HG03378 (cell line): ENCODE measurements at regions not wholly inside any gene's neighbourhood (a gene's known extent, or its start where the extent isn't known, plus 50 kb on each side); places are given as distances from the start of the nearest gene placed in this dataset.
A peak's percentile ranks its signal among the peaks of the same experiment; 100 is the strongest.

Source experiments
- ATAC-seq: cut with Tn5 transposase; IDR thresholded peaks from one replicate; pipeline ENCODE4 v1.9.1; 2021; ENCODE audit warnings: mild to moderate bottlenecking, moderate library complexity; ENCODE audit not compliant: unreplicated experiment

- no peak for ATAC-seq
Measured at GRCh38 chr5:107092695-107093094, 578.0 kb downstream of the EFNA5 start.

- no peak for ATAC-seq
Measured at GRCh38 chr5:107090506-107090905, 580.2 kb downstream of the EFNA5 start.

GRCh38 chr5:107088907-107089306 lies 581.8 kb downstream of the EFNA5 start:
- ATAC-seq: no peak

GRCh38 chr5:107085572-107085971 lies 585.2 kb downstream of the EFNA5 start:
- ATAC-seq: no peak

- ATAC-seq: no peak
Measured at GRCh38 chr5:107074996-107075395, 595.7 kb downstream of the EFNA5 start.

GRCh38 chr5:107072967-107073366 lies 597.8 kb downstream of the EFNA5 start:
- no peak for ATAC-seq

GRCh38 chr5:107072440-107072839 lies 598.3 kb downstream of the EFNA5 start:
- ATAC-seq: no peak

- ATAC-seq: no peak
Measured at GRCh38 chr5:107068782-107069181, 602.0 kb downstream of the EFNA5 start.

GRCh38 chr5:107067395-107067794 lies 603.3 kb downstream of the EFNA5 start:
- no peak for ATAC-seq

- no peak for ATAC-seq
Measured at GRCh38 chr5:107063511-107063910, 607.2 kb downstream of the EFNA5 start.

GRCh38 chr5:107058803-107059202 lies 611.9 kb downstream of the EFNA5 start:
- no peak for ATAC-seq

GRCh38 chr5:107058235-107058634 lies 612.5 kb downstream of the EFNA5 start:
- ATAC-seq: no peak

- no peak for ATAC-seq
Measured at GRCh38 chr5:107056278-107056677, 614.5 kb downstream of the EFNA5 start.

GRCh38 chr5:107047048-107047447 lies 623.7 kb downstream of the EFNA5 start:
- ATAC-seq: no peak

GRCh38 chr5:107043665-107044064 lies 627.1 kb downstream of the EFNA5 start:
- ATAC-seq: no peak

GRCh38 chr5:107040907-107041306 lies 629.8 kb downstream of the EFNA5 start:
- no peak for ATAC-seq

GRCh38 chr5:107032629-107033028 lies 638.1 kb downstream of the EFNA5 start:
- no peak for ATAC-seq

- ATAC-seq: peak; percentile 66
Measured at GRCh38 chr5:107028938-107029337, 641.8 kb downstream of the EFNA5 start.

GRCh38 chr5:107025712-107026497 lies 644.8 kb downstream of the EFNA5 start:
- no peak for ATAC-seq

- no peak for ATAC-seq
Measured at GRCh38 chr5:107023732-107024131, 647.0 kb downstream of the EFNA5 start.

GRCh38 chr5:107021575-107021974 lies 649.2 kb downstream of the EFNA5 start:
- no peak for ATAC-seq

GRCh38 chr5:107020626-107021025 lies 650.1 kb downstream of the EFNA5 start:
- no peak for ATAC-seq

GRCh38 chr5:107017616-107018015 lies 653.1 kb downstream of the EFNA5 start:
- ATAC-seq: no peak
